SK-N-MC (cell line): ENCODE measurements at regions not wholly inside any gene's neighbourhood (a gene's known extent, or its start where the extent isn't known, plus 50 kb on each side); places are given as distances from the start of the nearest gene placed in this dataset.

Experiments
- DNase-seq: peaks from one replicate; pipeline ENCODE4 v3.0.0-alpha.2; 2011; ENCODE audit warnings: low read depth, low spot score
- H3K27ac ChIP-seq: fragments of 200-600 bp; sonication (generic); 2 replicates; pipeline ENCODE4 v1.5.1; 2016; ENCODE audit warnings: mixed run types
- H3K36me3 ChIP-seq: fragments of 200-600 bp; sonication (generic); 2 replicates; pipeline ENCODE4 v1.6.1; 2017; ENCODE audit warnings: antibody characterized with exemption, low read length, mixed read lengths; ENCODE audit not compliant: insufficient read depth
- H3K4me3 ChIP-seq: fragments of 200-600 bp; sonication (generic); 2 replicates; pipeline ENCODE4 v1.5.1; 2016
- H3K9ac ChIP-seq: fragments of 200-600 bp; sonication (generic); 2 replicates; pipeline ENCODE4 v1.8.0; 2017; ENCODE audit warnings: mixed run types, mixed read lengths; ENCODE audit not compliant: insufficient read length
- H3K9me3 ChIP-seq: fragments of 200-600 bp; sonication (generic); 2 replicates; pipeline ENCODE4 v1.6.1; 2017; ENCODE audit warnings: low read depth, mild to moderate bottlenecking, antibody characterized with exemption, low read length, moderate library complexity, mixed read lengths
- EZH2 ChIP-seq: fragments of 200-600 bp; sonication (generic); IDR thresholded peaks from one replicate; pipeline ENCODE4 v1.6.1; 2017; ENCODE audit warnings: antibody characterized with exemption
- FOXP2 ChIP-seq: optimal IDR thresholded peaks from 2 replicates; pipeline ENCODE3; 2011; ENCODE audit warnings: mild to moderate bottlenecking, moderate library complexity; ENCODE audit not compliant: insufficient read depth; ENCODE audit errors: extremely low read length, control extremely low read depth
- POLR2AphosphoS5 ChIP-seq: IDR thresholded peaks from 2 replicates; pipeline ENCODE4 v1.6.1; 2012; ENCODE audit warnings: mild to moderate bottlenecking, low read depth, low read length, borderline replicate concordance

GRCh38 chr15:25106209-25106608 is 151.4 kb downstream of the SNRPN start:
- peaks cover 5% of the 10 kb centered on the region; the same call in 1 of the 2 replicates for H3K9me3 ChIP-seq
- no peak overlapping the region for H3K27ac ChIP-seq
- no peak overlapping the region for H3K9ac ChIP-seq
- DNase-seq, result no peak
- peaks cover 87% of the 10 kb centered on the region for H3K36me3 ChIP-seq
- no peak overlapping the region for H3K4me3 ChIP-seq
- TF ChIP-seq EZH2 (no peak), POLR2AphosphoS5 (no peak), FOXP2 (no peak)

GRCh38 chr15:25133804-25134203 is 179.0 kb downstream of the SNRPN start:
- Histone ChIP-seq H3K36me3 (no peaks in the 10 kb centered on the region), H3K27ac (no peak overlapping the region), H3K9ac (no peak overlapping the region), H3K9me3 (no peaks in the 10 kb centered on the region), H3K4me3 (no peak overlapping the region)
- DNase-seq, result no peak
- TF ChIP-seq FOXP2, result no peak
- TF ChIP-seq POLR2AphosphoS5, result no peak
- TF ChIP-seq EZH2, result no peak

GRCh38 chr15:25134546-25134945 is 179.8 kb downstream of the SNRPN start:
- DNase-seq, result no peak
- H3K9me3 ChIP-seq, result no peaks in the 10 kb centered on the region
- no peaks in the 10 kb centered on the region for H3K36me3 ChIP-seq
- no peak overlapping the region for H3K4me3 ChIP-seq
- TF ChIP-seq EZH2 (no peak), POLR2AphosphoS5 (no peak), FOXP2 (no peak)
- H3K9ac ChIP-seq, result no peak overlapping the region
- no peak overlapping the region for H3K27ac ChIP-seq

GRCh38 chr15:25136119-25136518 is 181.3 kb downstream of the SNRPN start:
- H3K4me3 ChIP-seq, result no peak overlapping the region
- H3K9me3 ChIP-seq, result no peaks in the 10 kb centered on the region
- H3K9ac ChIP-seq, result no peak overlapping the region
- no peak for DNase-seq
- TF ChIP-seq POLR2AphosphoS5 (no peak), FOXP2 (no peak), EZH2 (no peak)
- no peak overlapping the region for H3K27ac ChIP-seq
- no peaks in the 10 kb centered on the region for H3K36me3 ChIP-seq

GRCh38 chr15:25137013-25137412 is 182.2 kb downstream of the SNRPN start:
- Histone ChIP-seq H3K36me3 (no peaks in the 10 kb centered on the region), H3K4me3 (no peak overlapping the region), H3K9me3 (no peaks in the 10 kb centered on the region), H3K27ac (no peak overlapping the region), H3K9ac (no peak overlapping the region)
- no peak for TF ChIP-seq FOXP2
- no peak for TF ChIP-seq POLR2AphosphoS5
- no peak for TF ChIP-seq EZH2
- no peak for DNase-seq

- DNase-seq, result no peak
- no peak overlapping the region for H3K27ac ChIP-seq
- H3K4me3 ChIP-seq, result no peak overlapping the region
- TF ChIP-seq FOXP2 (no peak), POLR2AphosphoS5 (no peak), EZH2 (no peak)
- no peak overlapping the region for H3K9ac ChIP-seq
- H3K9me3 ChIP-seq, result no peaks in the 10 kb centered on the region
- no peaks in the 10 kb centered on the region for H3K36me3 ChIP-seq
These were observed 214.5 kb downstream of the SNRPN start for GRCh38 chr15:25169318-25169717.

- Histone ChIP-seq H3K4me3 (no peak overlapping the region), H3K27ac (no peak overlapping the region), H3K36me3 (no peaks in the 10 kb centered on the region), H3K9me3 (no peaks in the 10 kb centered on the region), H3K9ac (no peak overlapping the region)
- TF ChIP-seq EZH2, result no peak
- TF ChIP-seq FOXP2, result no peak
- no peak for TF ChIP-seq POLR2AphosphoS5
- no peak for DNase-seq
These were observed 215.4 kb downstream of the SNRPN start for GRCh38 chr15:25170113-25170731.

- no peak overlapping the region for H3K9ac ChIP-seq
- DNase-seq, result no peak
- no peak overlapping the region for H3K4me3 ChIP-seq
- TF ChIP-seq POLR2AphosphoS5 (no peak), FOXP2 (no peak), EZH2 (no peak)
- H3K9me3 ChIP-seq, result no peaks in the 10 kb centered on the region
- H3K36me3 ChIP-seq, result no peaks in the 10 kb centered on the region
- H3K27ac ChIP-seq, result no peak overlapping the region
These were observed 216.0 kb downstream of the SNRPN start for GRCh38 chr15:25170781-25171110.

- Histone ChIP-seq H3K9me3 (no peaks in the 10 kb centered on the region), H3K27ac (no peak overlapping the region)
- TF ChIP-seq EZH2, result no peak
- no peak for TF ChIP-seq FOXP2
- TF ChIP-seq POLR2AphosphoS5, result no peak
These were observed 216.5 kb downstream of the SNRPN start for GRCh38 chr15:25171111-25171811.

More at GRCh38 chr15:25171111-25171811, 216.5 kb downstream of the SNRPN start:
- DNase-seq, result no peak
- no peak overlapping the region for H3K4me3 ChIP-seq
- H3K9ac ChIP-seq, result no peak overlapping the region
- H3K36me3 ChIP-seq, result no peaks in the 10 kb centered on the region
